HEK293T (cell line): ENCODE measurements at regions not wholly inside any gene's neighbourhood (a gene's known extent, or its start where the extent isn't known, plus 50 kb on each side); places are given as distances from the start of the nearest gene placed in this dataset.

Experiments
- CTCF ChIA-PET: fragments of 350-600 bp; formaldehyde crosslinking; extraction: SDS; loops from one replicate; lab custom pipeline; 2021; ENCODE audit warnings: antibody characterized with exemption, inconsistent platforms; lab: Yijun Ruan, JAX
- POLR2A ChIA-PET: fragments of 350-600 bp; formaldehyde crosslinking; extraction: SDS; loops from one replicate; lab custom pipeline; 2020; ENCODE audit warnings: antibody characterized with exemption, inconsistent platforms; lab: Yijun Ruan, JAX
- DNase-seq: peaks from one replicate; pipeline ENCODE4 v3.0.0; 2012; ENCODE audit warnings: mixed read lengths; ENCODE audit errors: extremely low spot score
- ARNT ChIP-seq: fragments of 450-650 bp; IDR thresholded peaks from 2 replicates; pipeline ENCODE4 v1.6.1; 2017; ENCODE audit warnings: mild to moderate bottlenecking
- BHLHE40 ChIP-seq: fragments of 450-650 bp; IDR thresholded peaks from 2 replicates; pipeline ENCODE4 v1.6.1; 2016; ENCODE audit warnings: mild to moderate bottlenecking, moderate library complexity, borderline replicate concordance
- CTBP1 ChIP-seq: fragments of 450-650 bp; IDR thresholded peaks from 2 replicates; pipeline ENCODE4 v1.6.1; 2016; ENCODE audit warnings: borderline replicate concordance
- ELF4 ChIP-seq: fragments of 450-650 bp; IDR thresholded peaks from 2 replicates; pipeline ENCODE4 v1.6.1; 2017; ENCODE audit warnings: antibody characterized with exemption
- FOXA1 ChIP-seq: fragments of 450-650 bp; IDR thresholded peaks from 2 replicates; pipeline ENCODE4 v1.6.1; 2016; ENCODE audit warnings: mild to moderate bottlenecking
- FOXK2 ChIP-seq: fragments of 450-650 bp; IDR thresholded peaks from 2 replicates; pipeline ENCODE4 v1.6.1; 2016; ENCODE audit warnings: mild to moderate bottlenecking
- FOXM1 ChIP-seq: fragments of 450-650 bp; IDR thresholded peaks from 2 replicates; pipeline ENCODE4 v1.6.1; 2017; ENCODE audit warnings: mild to moderate bottlenecking, borderline replicate concordance
- HDGF ChIP-seq: fragments of 450-650 bp; IDR thresholded peaks from 2 replicates; pipeline ENCODE4 v1.6.1; 2017; ENCODE audit warnings: antibody characterized with exemption, borderline replicate concordance
- L3MBTL2 ChIP-seq: fragments of 450-650 bp; conservative IDR thresholded peaks from 2 replicates; pipeline ENCODE4 v1.6.1; 2016; ENCODE audit warnings: mild to moderate bottlenecking
- LEF1 ChIP-seq: fragments of 450-650 bp; IDR thresholded peaks from 2 replicates; pipeline ENCODE4 v1.6.1; 2017; ENCODE audit warnings: mild to moderate bottlenecking, borderline replicate concordance
- NFRKB ChIP-seq: fragments of 450-650 bp; IDR thresholded peaks from 2 replicates; pipeline ENCODE4 v1.6.1; 2016; ENCODE audit warnings: mild to moderate bottlenecking, moderate library complexity
- PKNOX1 ChIP-seq: fragments of 450-650 bp; IDR thresholded peaks from 2 replicates; pipeline ENCODE4 v1.6.1; 2016
- SP1 ChIP-seq: fragments of 450-650 bp; IDR thresholded peaks from 2 replicates; pipeline ENCODE4 v1.6.1; 2017
- SUZ12 ChIP-seq: fragments of 450-650 bp; IDR thresholded peaks from 2 replicates; pipeline ENCODE4 v1.6.1; 2016; ENCODE audit warnings: mild to moderate bottlenecking
- TARDBP ChIP-seq: fragments of 450-650 bp; IDR thresholded peaks from 2 replicates; pipeline ENCODE4 v1.6.1; 2016
- ZNF384 ChIP-seq: fragments of 450-650 bp; IDR thresholded peaks from 2 replicates; pipeline ENCODE4 v1.6.1; 2016

GRCh38 chr6:148239215-148239614 is 103.4 kb upstream of the SASH1 start:
- CTCF ChIA-PET, result interaction anchor here (1.7 kb wide), 1 partner anchor 59 kb away, joined by 3 read pairs; no protein-coding TSS in a partner anchor
- POLR2A ChIA-PET, result no interaction called here
- no peak for DNase-seq
- no peak for TF ChIP-seq ZNF384
- TF ChIP-seq NFRKB, result no peak
- no peak for TF ChIP-seq ARNT
- no peak for TF ChIP-seq SP1
- no peak for TF ChIP-seq CTBP1
- no peak for TF ChIP-seq FOXA1
- TF ChIP-seq SUZ12, result no peak
- TF ChIP-seq BHLHE40, result no peak
- no peak for TF ChIP-seq FOXK2
- TF ChIP-seq TARDBP, result no peak
- no peak for TF ChIP-seq ELF4
- TF ChIP-seq L3MBTL2, result no peak
- TF ChIP-seq FOXM1, result no peak
- TF ChIP-seq PKNOX1, result no peak
- no peak for TF ChIP-seq HDGF
- TF ChIP-seq LEF1, result no peak

- ChIA-PET CTCF (interaction anchor here (0.6 to 1.7 kb wide), 3 partner anchors 59 to 804 kb away, joined by 3 read pairs; no protein-coding TSS in a partner anchor), POLR2A (no interaction called here)
- no peak for TF ChIP-seq TARDBP
- no peak for TF ChIP-seq PKNOX1
- no peak for TF ChIP-seq SP1
- no peak for TF ChIP-seq CTBP1
- TF ChIP-seq ARNT, result no peak
- no peak for TF ChIP-seq FOXA1
- no peak for TF ChIP-seq HDGF
- no peak for TF ChIP-seq BHLHE40
- TF ChIP-seq NFRKB, result no peak
- no peak for TF ChIP-seq SUZ12
- no peak for DNase-seq
These were observed 102.7 kb upstream of the SASH1 start for GRCh38 chr6:148239801-148240460.

GRCh38 chr6:148240461-148240840 is 102.2 kb upstream of the SASH1 start:
- DNase-seq, result no peak
- TF ChIP-seq SUZ12 (no peak), FOXA1 (no peak), NFRKB (no peak), L3MBTL2 (no peak), ZNF384 (no peak), FOXK2 (no peak), BHLHE40 (no peak), SP1 (no peak), HDGF (no peak), PKNOX1 (no peak), ELF4 (no peak), FOXM1 (no peak)
- ChIA-PET CTCF (interaction anchor here (0.6 to 1.7 kb wide), 3 partner anchors 60 to 804 kb away, joined by 3 read pairs; no protein-coding TSS in a partner anchor), POLR2A (no interaction called here)

GRCh38 chr6:148240861-148241477 is 101.7 kb upstream of the SASH1 start:
- TF ChIP-seq ZNF384 (no peak), NFRKB (no peak), PKNOX1 (no peak), FOXM1 (no peak), ARNT (no peak), FOXK2 (no peak), CTBP1 (no peak), BHLHE40 (no peak), LEF1 (no peak), SUZ12 (no peak), SP1 (no peak), HDGF (no peak), L3MBTL2 (no peak), ELF4 (no peak), TARDBP (no peak), FOXA1 (no peak)
- ChIA-PET CTCF (interaction anchor here (0.6 kb wide), 1 partner anchor 803 kb away, joined by 3 read pairs; no protein-coding TSS in a partner anchor), POLR2A (no interaction called here)
- DNase-seq, result no peak

GRCh38 chr6:148242180-148242579 is 100.5 kb upstream of the SASH1 start:
- TF ChIP-seq HDGF, result no peak
- TF ChIP-seq FOXA1, result no peak
- no peak for TF ChIP-seq TARDBP
- no peak for TF ChIP-seq ZNF384
- TF ChIP-seq PKNOX1, result no peak
- no peak for TF ChIP-seq ARNT
- TF ChIP-seq FOXK2, result no peak
- TF ChIP-seq L3MBTL2, result no peak
- TF ChIP-seq CTBP1, result no peak

More at GRCh38 chr6:148242180-148242579, 100.5 kb upstream of the SASH1 start:
- CTCF ChIA-PET, result interaction anchor here (0.6 kb wide), 1 partner anchor 15 kb away, joined by 3 read pairs; no protein-coding TSS in a partner anchor
- POLR2A ChIA-PET, result no interaction called here
- DNase-seq, result no peak
